IMR-90 (cell line): ENCODE measurements at regions not wholly inside any gene's neighbourhood (a gene's known extent, or its start where the extent isn't known, plus 50 kb on each side); places are given as distances from the start of the nearest gene placed in this dataset.

Experiments
- ATAC-seq: fragments of 200-7000 bp; cut with Tn5 transposase; 2 replicates; pipeline ENCODE4 v1.9.1; 2020; ENCODE audit warnings: low read depth, mild to moderate bottlenecking, moderate library complexity
- BruUV-seq: library from RNA; stranded (reverse); fragments of 400-500 nt; replicated peaks from 2 replicates; lab custom pipeline; 2021; lab: Mats Ljungman, UMichigan
- CTCF ChIA-PET: fragments of 300-600 bp; formaldehyde crosslinking; extraction: SDS; loops from one replicate; lab custom pipeline; 2021; ENCODE audit warnings: antibody characterized with exemption; lab: Yijun Ruan, JAX
- POLR2A ChIA-PET: fragments of 300-600 bp; sonication (Branson Sonifier 250); formaldehyde crosslinking; loops from one replicate; lab custom pipeline; 2022; ENCODE audit warnings: antibody characterized with exemption; ENCODE audit not compliant: unreplicated experiment; lab: Charles Lee
- DNase-seq: peaks from one replicate; pipeline ENCODE4 v3.0.0; 2013
- H2AFZ ChIP-seq: replicated peaks from 2 replicates; pipeline ENCODE3; 2013; ENCODE audit warnings: low read length, mild to moderate bottlenecking; ENCODE audit not compliant: poor library complexity
- H2AK5ac ChIP-seq: 2 replicates; pipeline ENCODE4 v1.6.1; 2013; ENCODE audit warnings: low read depth, low read length, inconsistent platforms
- H2AK9ac ChIP-seq: replicated peaks from 2 replicates; pipeline ENCODE3; 2013; ENCODE audit warnings: mild to moderate bottlenecking, low read depth, low read length, moderate library complexity; ENCODE audit not compliant: poor library complexity
- H2BK120ac ChIP-seq: 2 replicates; pipeline ENCODE4 v1.6.1; 2013; ENCODE audit warnings: low read depth, low read length, inconsistent platforms
- H2BK15ac ChIP-seq: 3 replicates; pipeline ENCODE4 v1.6.1; 2013; ENCODE audit warnings: low read depth, low read length, inconsistent platforms
- H2BK20ac ChIP-seq: 2 replicates; pipeline ENCODE4 v1.6.1; 2013; ENCODE audit warnings: low read depth, mild to moderate bottlenecking, inconsistent platforms, low read length, moderate library complexity
- H2BK5ac ChIP-seq: 2 replicates; pipeline ENCODE4 v1.6.1; 2013; ENCODE audit warnings: mild to moderate bottlenecking, low read depth, low read length, inconsistent platforms; ENCODE audit not compliant: poor library complexity, severe bottlenecking
- H3K14ac ChIP-seq: replicated peaks from 2 replicates; pipeline ENCODE4 v1.6.1; 2013; ENCODE audit warnings: low read depth, low read length, inconsistent platforms
- H3K18ac ChIP-seq: 2 replicates; pipeline ENCODE4 v1.6.1; 2013; ENCODE audit warnings: low read depth, low read length, control low read depth
- H3K23ac ChIP-seq: 2 replicates; pipeline ENCODE4 v1.6.1; 2013; ENCODE audit warnings: low read depth, low read length, inconsistent platforms
- H3K27ac ChIP-seq: 2 replicates; pipeline ENCODE4 v1.5.1; 2013; ENCODE audit warnings: mild to moderate bottlenecking, control low read depth, low read length; ENCODE audit not compliant: insufficient read depth
- H3K27me3 ChIP-seq: 2 replicates; pipeline ENCODE4 v1.6.1; 2013; ENCODE audit warnings: low read length; ENCODE audit not compliant: control insufficient read depth, insufficient read depth
- H3K36me3 ChIP-seq: 2 replicates; pipeline ENCODE4 v1.6.1; 2013; ENCODE audit warnings: low read length, mixed read lengths; ENCODE audit not compliant: control insufficient read depth, insufficient read depth
- H3K4ac ChIP-seq: 2 replicates; pipeline ENCODE4 v1.6.1; 2013; ENCODE audit warnings: low read depth, low read length, inconsistent platforms
- H3K4me1 ChIP-seq: 2 replicates; pipeline ENCODE4 v1.6.1; 2013; ENCODE audit warnings: low read length, mixed read lengths; ENCODE audit not compliant: control insufficient read depth, insufficient read depth
- H3K4me2 ChIP-seq: 2 replicates; pipeline ENCODE4 v1.6.1; 2013; ENCODE audit warnings: low read depth, mild to moderate bottlenecking, control low read depth, low read length, moderate library complexity
- H3K4me3 ChIP-seq: 2 replicates; pipeline ENCODE4 v1.5.1; 2013; ENCODE audit warnings: low read depth, mild to moderate bottlenecking, control low read depth, low read length, moderate library complexity; ENCODE audit not compliant: insufficient read depth
- H3K56ac ChIP-seq: 2 replicates; pipeline ENCODE4 v1.6.1; 2013; ENCODE audit warnings: low read length, inconsistent platforms; ENCODE audit not compliant: insufficient read depth; ENCODE audit errors: extremely low read depth
- H3K79me1 ChIP-seq, 2 experiments: 2 replicates each; pipeline ENCODE4 v1.6.1; 2013; ENCODE audit warnings: low read length in 2 of 2, inconsistent platforms in 1 of 2, low read depth in 1 of 2
- H3K9ac ChIP-seq: 2 replicates; pipeline ENCODE4 v1.6.1; 2013; ENCODE audit warnings: low read depth, low read length, control low read depth
- H3K9me1 ChIP-seq: 2 replicates; pipeline ENCODE4 v1.6.1; 2013; ENCODE audit warnings: low read length, inconsistent platforms; ENCODE audit not compliant: insufficient read depth
- H3K9me3 ChIP-seq: 2 replicates; pipeline ENCODE4 v1.6.1; 2013; ENCODE audit warnings: low read length; ENCODE audit not compliant: control insufficient read depth, insufficient read depth
- H4K20me1 ChIP-seq: 2 replicates; pipeline ENCODE4 v1.6.1; 2013; ENCODE audit warnings: low read length, inconsistent platforms; ENCODE audit not compliant: insufficient read depth
- H4K5ac ChIP-seq: 2 replicates; pipeline ENCODE4 v1.6.1; 2013; ENCODE audit warnings: mild to moderate bottlenecking, low read depth, low read length, control low read depth
- H4K8ac ChIP-seq, 2 experiments: 2 replicates each; pipeline ENCODE4 v1.6.1; 2013; ENCODE audit warnings: low read depth in 2 of 2, low read length in 2 of 2, control low read depth in 1 of 2, inconsistent platforms in 1 of 2
- H4K91ac ChIP-seq: 2 replicates; pipeline ENCODE4 v1.6.1; 2013; ENCODE audit warnings: low read depth, low read length, inconsistent platforms; ENCODE audit not compliant: insufficient read depth
- BHLHE40 ChIP-seq: fragments of 150-350 bp; IDR thresholded peaks from 2 replicates; pipeline ENCODE4 v1.6.1; 2016; ENCODE audit warnings: mild to moderate bottlenecking, low read depth, low read length
- CEBPB ChIP-seq: IDR thresholded peaks from 2 replicates; pipeline ENCODE4 v1.6.1; 2012; ENCODE audit warnings: low read depth, low read length, improper control_type of control experiment
- CHD1 ChIP-seq: IDR thresholded peaks from 2 replicates; pipeline ENCODE4 v1.6.1; 2012; ENCODE audit warnings: low read depth, low read length, improper control_type of control experiment
- FOS ChIP-seq: fragments of 150-350 bp; IDR thresholded peaks from 2 replicates; pipeline ENCODE4 v1.6.1; 2016; ENCODE audit warnings: low read depth, low read length
- MAFK ChIP-seq: IDR thresholded peaks from 2 replicates; pipeline ENCODE4 v1.6.1; 2012; ENCODE audit warnings: low read depth, low read length, improper control_type of control experiment
- MAZ ChIP-seq: IDR thresholded peaks from 2 replicates; pipeline ENCODE4 v1.6.1; 2012; ENCODE audit warnings: low read depth, mild to moderate bottlenecking, low read length, improper control_type of control experiment, moderate library complexity, borderline replicate concordance
- MXI1 ChIP-seq: IDR thresholded peaks from 2 replicates; pipeline ENCODE4 v1.6.1; 2012; ENCODE audit warnings: low read depth, mild to moderate bottlenecking, low read length, moderate library complexity, borderline replicate concordance
- NFE2L2 ChIP-seq: fragments of 150-350 bp; IDR thresholded peaks from 2 replicates; pipeline ENCODE4 v1.6.1; 2016; ENCODE audit warnings: low read depth, mild to moderate bottlenecking, low read length
- POLR2A ChIP-seq: IDR thresholded peaks from 2 replicates; pipeline ENCODE4 v1.6.1; 2012; ENCODE audit warnings: mild to moderate bottlenecking, low read depth, low read length
- RAD21 ChIP-seq: IDR thresholded peaks from 2 replicates; pipeline ENCODE4 v1.6.1; 2012; ENCODE audit warnings: low read length, improper control_type of control experiment
- RCOR1 ChIP-seq: IDR thresholded peaks from 2 replicates; pipeline ENCODE4 v1.6.1; 2012; ENCODE audit warnings: mild to moderate bottlenecking, low read length, improper control_type of control experiment; ENCODE audit not compliant: insufficient replicate concordance
- RFX5 ChIP-seq: IDR thresholded peaks from 2 replicates; pipeline ENCODE4 v1.8.0; 2012; ENCODE audit warnings: low read depth, mild to moderate bottlenecking, low read length, moderate library complexity
- SMC3 ChIP-seq: fragments of 150-350 bp; IDR thresholded peaks from 2 replicates; pipeline ENCODE4 v1.6.1; 2016; ENCODE audit warnings: low read depth, mild to moderate bottlenecking, antibody characterized with exemption, low read length, moderate library complexity
- WGBS, 2 experiments: methylation state at CpG; one replicate each; pipeline versions ENCODE4 v1.1.5 to v1.1.7; 2013; ENCODE audit warnings: missing lambda C conversion rate in 2 of 2; ENCODE audit not compliant: insufficient read length in 1 of 2; ENCODE audit errors: extremely low coverage in 2 of 2; 5-methylcytosine and 5-hydroxymethylcytosine counted together
- dilution Hi-C: fragments of 300-500 bp; cut with HindIII; formaldehyde crosslinking; loops from one replicate; pipeline ENCODE4 v1.14.3; 2018; ENCODE audit warnings: low sequenced_read_pairs; ENCODE audit not compliant: unreplicated experiment
- in situ Hi-C: fragments of 300-500 bp; cut with MboI; formaldehyde crosslinking; loops from 3 replicates; pipeline ENCODE4 v1.14.3; 2019; ENCODE audit warnings: low sequenced_read_pairs, inconsistent platforms, mixed read lengths
- intact Hi-C: fragments of 100-400 bp; cut with micrococcal nuclease; formaldehyde crosslinking; loops from 2 replicates; pipeline ENCODE4 v1.10.0; 2022
- TF ChIP-seq, protein P1 (sequence below): fragments of 150-350 bp; IDR thresholded peaks from 2 replicates; pipeline ENCODE4 v1.6.1; 2016; ENCODE audit warnings: low read depth, mild to moderate bottlenecking, low read length, moderate library complexity, borderline replicate concordance
- TF ChIP-seq, protein P2 (sequence below): fragments of 150-350 bp; IDR thresholded peaks from 2 replicates; pipeline ENCODE4 v1.6.1; 2017; ENCODE audit warnings: mild to moderate bottlenecking, antibody characterized with exemption, low read length, low read depth
- TF ChIP-seq, protein P3 (sequence below): conservative IDR thresholded peaks from 2 replicates; pipeline ENCODE4 v1.5.1; 2012; ENCODE audit warnings: mild to moderate bottlenecking, low read depth, low read length, improper control_type of control experiment

DNA sequence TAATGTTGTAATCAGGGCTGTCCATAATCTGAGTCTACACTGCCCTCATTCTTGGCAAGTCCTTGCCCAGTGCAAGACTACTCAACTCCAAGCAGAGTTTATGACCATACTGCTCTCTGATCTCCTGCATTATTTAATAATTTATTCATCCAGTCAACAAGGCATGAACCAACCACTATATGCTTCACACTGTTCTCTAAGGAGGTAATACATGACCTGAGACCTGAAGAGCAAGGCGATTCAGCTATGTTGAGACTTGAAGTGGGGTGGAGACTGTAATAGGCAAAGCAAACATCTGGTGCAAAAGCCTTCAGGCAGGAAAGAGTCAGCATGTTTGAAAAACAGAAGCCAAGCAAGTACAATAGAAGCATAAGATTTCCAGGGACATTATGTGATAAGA is 1362.8 kb downstream of the ROBO2 start:
- Histone ChIP-seq H4K8ac (no peak overlapping the region), H2BK5ac (no peak overlapping the region), H3K9me3 (no peaks in the 10 kb centered on the region), H3K4me3 (no peak overlapping the region), H4K5ac (no peak overlapping the region), H3K23ac (no peak overlapping the region), H2AFZ (no peak overlapping the region), H3K56ac (no peak overlapping the region), H3K4me1 (no peaks in the 10 kb centered on the region), H3K18ac (no peak overlapping the region), H3K9me1 (no peaks in the 10 kb centered on the region), H3K36me3 (no peaks in the 10 kb centered on the region), H2AK9ac (no peak overlapping the region), H4K20me1 (no peaks in the 10 kb centered on the region), H3K4ac (no peak overlapping the region), H2BK20ac (no peak overlapping the region), H3K4me2 (no peak overlapping the region), H4K91ac (no peak overlapping the region), H2BK120ac (no peak overlapping the region), H3K9ac (no peak overlapping the region), H2BK15ac (no peak overlapping the region), H3K27ac (no peak overlapping the region), H2AK5ac (no peak overlapping the region), H3K79me1 (no peaks in the 10 kb centered on the region), H3K27me3 (no peaks in the 10 kb centered on the region), H3K14ac (no peak overlapping the region)
- DNase-seq (no peak), ATAC-seq (no peak)
- ChIA-PET POLR2A (no interaction called here), CTCF (no interaction called here)
- BruUV-seq: no TSS peak
- WGBS, 2 experiments: 60% methylated on average over 1 of the region's 1 CpG; no CpG with 5 or more reads in 1 of the 2 experiments
- intact Hi-C loops (no loop called here), in situ Hi-C loops (no loop called here), dilution Hi-C loops (no loop called here)
- TF ChIP-seq, protein P1, sequence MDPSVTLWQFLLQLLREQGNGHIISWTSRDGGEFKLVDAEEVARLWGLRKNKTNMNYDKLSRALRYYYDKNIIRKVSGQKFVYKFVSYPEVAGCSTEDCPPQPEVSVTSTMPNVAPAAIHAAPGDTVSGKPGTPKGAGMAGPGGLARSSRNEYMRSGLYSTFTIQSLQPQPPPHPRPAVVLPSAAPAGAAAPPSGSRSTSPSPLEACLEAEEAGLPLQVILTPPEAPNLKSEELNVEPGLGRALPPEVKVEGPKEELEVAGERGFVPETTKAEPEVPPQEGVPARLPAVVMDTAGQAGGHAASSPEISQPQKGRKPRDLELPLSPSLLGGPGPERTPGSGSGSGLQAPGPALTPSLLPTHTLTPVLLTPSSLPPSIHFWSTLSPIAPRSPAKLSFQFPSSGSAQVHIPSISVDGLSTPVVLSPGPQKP: no peak
- TF ChIP-seq RCOR1 (no peak), NFE2L2 (no peak), CHD1 (no peak), RFX5 (no peak), BHLHE40 (no peak), SMC3 (no peak), MAZ (no peak), POLR2A (no peak), MXI1 (no peak), FOS (no peak), MAFK (no peak), RAD21 (no peak), CEBPB (no peak)
- TF ChIP-seq, protein P2, sequence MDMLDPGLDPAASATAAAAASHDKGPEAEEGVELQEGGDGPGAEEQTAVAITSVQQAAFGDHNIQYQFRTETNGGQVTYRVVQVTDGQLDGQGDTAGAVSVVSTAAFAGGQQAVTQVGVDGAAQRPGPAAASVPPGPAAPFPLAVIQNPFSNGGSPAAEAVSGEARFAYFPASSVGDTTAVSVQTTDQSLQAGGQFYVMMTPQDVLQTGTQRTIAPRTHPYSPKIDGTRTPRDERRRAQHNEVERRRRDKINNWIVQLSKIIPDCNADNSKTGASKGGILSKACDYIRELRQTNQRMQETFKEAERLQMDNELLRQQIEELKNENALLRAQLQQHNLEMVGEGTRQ: no peak
- TF ChIP-seq, protein P3, sequence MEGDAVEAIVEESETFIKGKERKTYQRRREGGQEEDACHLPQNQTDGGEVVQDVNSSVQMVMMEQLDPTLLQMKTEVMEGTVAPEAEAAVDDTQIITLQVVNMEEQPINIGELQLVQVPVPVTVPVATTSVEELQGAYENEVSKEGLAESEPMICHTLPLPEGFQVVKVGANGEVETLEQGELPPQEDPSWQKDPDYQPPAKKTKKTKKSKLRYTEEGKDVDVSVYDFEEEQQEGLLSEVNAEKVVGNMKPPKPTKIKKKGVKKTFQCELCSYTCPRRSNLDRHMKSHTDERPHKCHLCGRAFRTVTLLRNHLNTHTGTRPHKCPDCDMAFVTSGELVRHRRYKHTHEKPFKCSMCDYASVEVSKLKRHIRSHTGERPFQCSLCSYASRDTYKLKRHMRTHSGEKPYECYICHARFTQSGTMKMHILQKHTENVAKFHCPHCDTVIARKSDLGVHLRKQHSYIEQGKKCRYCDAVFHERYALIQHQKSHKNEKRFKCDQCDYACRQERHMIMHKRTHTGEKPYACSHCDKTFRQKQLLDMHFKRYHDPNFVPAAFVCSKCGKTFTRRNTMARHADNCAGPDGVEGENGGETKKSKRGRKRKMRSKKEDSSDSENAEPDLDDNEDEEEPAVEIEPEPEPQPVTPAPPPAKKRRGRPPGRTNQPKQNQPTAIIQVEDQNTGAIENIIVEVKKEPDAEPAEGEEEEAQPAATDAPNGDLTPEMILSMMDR: no peak
